ENCODE measurements at regions not wholly inside any gene's neighbourhood (a gene's known extent, or its start where the extent isn't known, plus 50 kb on each side); places are given as distances from the start of the nearest gene placed in this dataset.
"Not testable (repeated sequence)": the region's sequence is repeated elsewhere in the genome, so short reads cannot be mapped to it uniquely, and the experiment has no call there.

DNA sequence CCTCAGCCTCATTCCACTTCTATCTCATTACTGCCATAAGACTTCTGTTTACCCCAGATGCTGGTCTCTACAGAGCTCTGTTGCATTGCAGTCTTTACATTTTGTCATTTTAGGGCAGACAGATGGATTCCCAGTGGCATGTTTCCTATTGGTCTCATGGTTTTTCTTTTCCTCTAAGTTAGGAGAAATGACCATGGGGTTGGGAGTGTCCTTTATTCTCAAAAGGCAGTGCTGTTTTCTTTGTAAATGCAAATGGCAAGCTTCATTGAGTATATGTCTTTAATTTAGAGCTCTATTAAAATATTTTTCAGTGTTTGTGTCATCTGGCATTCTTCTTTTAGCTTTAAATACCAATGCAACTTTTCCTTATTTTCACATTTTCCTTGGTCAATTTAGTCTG lies 57.0 kb downstream of the MSTN start:
- H3K79me2 ChIP-seq (ENCODE audit: control insufficient read depth, insufficient read depth, low read length): no peaks in the 10 kb centered on the region
- H3K27me3 ChIP-seq (ENCODE audit: control insufficient read depth, insufficient read depth, low read length): no peaks in the 10 kb centered on the region
- H3K4me2 ChIP-seq (ENCODE audit: extremely low read depth, insufficient read depth, low read length): no peak overlapping the region
- DNase-seq (ENCODE audit: low read depth in 2 of 2): no peak
- no peaks in the 10 kb centered on the region for H4K20me1 ChIP-seq (ENCODE audit: control insufficient read depth, extremely low read depth, insufficient read depth, low read length)
- no peak overlapping the region for H3K4me3 ChIP-seq (replicated peaks in 1 of 4; ENCODE audit: control extremely low read depth in 1 of 4, insufficient read depth in 1 of 4, low read depth in 3 of 4, low read length in 4 of 4)
- H3K27ac ChIP-seq (ENCODE audit: insufficient read depth, low read length): no peak overlapping the region
- H2AFZ ChIP-seq (ENCODE audit: low read length): no peak overlapping the region
- H3K9ac ChIP-seq (ENCODE audit: insufficient read depth, low read length): no peak overlapping the region
- no peaks in the 10 kb centered on the region for H3K36me3 ChIP-seq (ENCODE audit: control insufficient read depth, insufficient read depth, low read length)
- TF ChIP-seq EZH2 (IDR thresholded peaks at IDR 0.05; ENCODE audit: low read length, missing control alignments): no peak
- TF ChIP-seq, protein P1, sequence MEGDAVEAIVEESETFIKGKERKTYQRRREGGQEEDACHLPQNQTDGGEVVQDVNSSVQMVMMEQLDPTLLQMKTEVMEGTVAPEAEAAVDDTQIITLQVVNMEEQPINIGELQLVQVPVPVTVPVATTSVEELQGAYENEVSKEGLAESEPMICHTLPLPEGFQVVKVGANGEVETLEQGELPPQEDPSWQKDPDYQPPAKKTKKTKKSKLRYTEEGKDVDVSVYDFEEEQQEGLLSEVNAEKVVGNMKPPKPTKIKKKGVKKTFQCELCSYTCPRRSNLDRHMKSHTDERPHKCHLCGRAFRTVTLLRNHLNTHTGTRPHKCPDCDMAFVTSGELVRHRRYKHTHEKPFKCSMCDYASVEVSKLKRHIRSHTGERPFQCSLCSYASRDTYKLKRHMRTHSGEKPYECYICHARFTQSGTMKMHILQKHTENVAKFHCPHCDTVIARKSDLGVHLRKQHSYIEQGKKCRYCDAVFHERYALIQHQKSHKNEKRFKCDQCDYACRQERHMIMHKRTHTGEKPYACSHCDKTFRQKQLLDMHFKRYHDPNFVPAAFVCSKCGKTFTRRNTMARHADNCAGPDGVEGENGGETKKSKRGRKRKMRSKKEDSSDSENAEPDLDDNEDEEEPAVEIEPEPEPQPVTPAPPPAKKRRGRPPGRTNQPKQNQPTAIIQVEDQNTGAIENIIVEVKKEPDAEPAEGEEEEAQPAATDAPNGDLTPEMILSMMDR (conservative IDR thresholded peaks at IDR 0.05 in 1 of 2, IDR thresholded peaks at IDR 0.05 in 1 of 2; ENCODE audit: low read depth in 1 of 2, low read length in 2 of 2): no peak
- no peaks in the 10 kb centered on the region for H3K9me3 ChIP-seq (ENCODE audit: control insufficient read depth, insufficient read depth, low read depth, low read length)
- H3K4me1 ChIP-seq (ENCODE audit: control insufficient read depth, extremely low read depth, insufficient read depth, low read length): no peaks in the 10 kb centered on the region

GRCh38 chr2:189999661-190000060 lies 62.9 kb downstream of the MSTN start:
- Histone ChIP-seq H2AFZ (ENCODE audit: low read length) (no peak overlapping the region), H3K9me3 (ENCODE audit: control insufficient read depth, insufficient read depth, low read depth, low read length) (no peaks in the 10 kb centered on the region), H3K27me3 (ENCODE audit: control insufficient read depth, insufficient read depth, low read length) (no peaks in the 10 kb centered on the region), H3K4me1 (ENCODE audit: control insufficient read depth, extremely low read depth, insufficient read depth, low read length) (no peaks in the 10 kb centered on the region), H3K9ac (ENCODE audit: insufficient read depth, low read length) (no peak overlapping the region), H3K36me3 (ENCODE audit: control insufficient read depth, insufficient read depth, low read length) (no peaks in the 10 kb centered on the region), H3K4me3 (replicated peaks in 1 of 4; ENCODE audit: control extremely low read depth in 1 of 4, insufficient read depth in 1 of 4, low read depth in 3 of 4, low read length in 4 of 4) (no peak overlapping the region), H3K27ac (ENCODE audit: insufficient read depth, low read length) (no peak overlapping the region), H3K79me2 (ENCODE audit: control insufficient read depth, insufficient read depth, low read length) (no peaks in the 10 kb centered on the region), H3K4me2 (ENCODE audit: extremely low read depth, insufficient read depth, low read length) (no peak overlapping the region), H4K20me1 (ENCODE audit: control insufficient read depth, extremely low read depth, insufficient read depth, low read length) (no peaks in the 10 kb centered on the region)
- DNase-seq (ENCODE audit: low read depth in 2 of 2): no peak
- TF ChIP-seq, protein P1 (conservative IDR thresholded peaks at IDR 0.05 in 1 of 2, IDR thresholded peaks at IDR 0.05 in 1 of 2; ENCODE audit: low read depth in 1 of 2, low read length in 2 of 2): no peak
- no peak for TF ChIP-seq EZH2 (IDR thresholded peaks at IDR 0.05; ENCODE audit: low read length, missing control alignments)

DNA sequence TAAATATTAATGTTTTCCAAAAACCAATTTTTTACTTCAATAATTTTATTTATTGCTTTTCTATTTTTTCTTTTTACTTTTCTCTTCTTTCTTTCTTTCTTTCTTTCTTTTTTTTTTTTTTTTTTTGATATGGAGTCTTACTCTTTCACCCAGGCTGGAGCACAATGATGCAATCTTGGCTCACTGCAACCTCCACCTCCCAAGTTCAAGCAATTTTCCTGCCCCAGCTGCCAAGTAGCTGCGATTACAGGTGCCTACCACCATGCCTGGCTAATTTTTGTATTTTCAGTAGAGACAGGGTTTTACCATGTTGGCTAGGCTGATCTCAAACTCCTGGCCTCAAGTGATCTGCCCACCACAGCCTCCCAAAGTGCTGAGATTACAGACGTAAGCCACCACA lies 63.9 kb downstream of the MSTN start:
- H2AFZ ChIP-seq (ENCODE audit: low read length); H3K4me3 ChIP-seq (replicated peaks in 1 of 4; ENCODE audit: control extremely low read depth in 1 of 4, insufficient read depth in 1 of 4, low read depth in 3 of 4, low read length in 4 of 4); DNase-seq (ENCODE audit: low read depth in 2 of 2): not testable (repeated sequence)

More for the DNA sequence above, 63.9 kb downstream of the MSTN start:
- H3K27me3 ChIP-seq (ENCODE audit: control insufficient read depth, insufficient read depth, low read length); H3K27ac ChIP-seq (ENCODE audit: insufficient read depth, low read length); H3K4me1 ChIP-seq (ENCODE audit: control insufficient read depth, extremely low read depth, insufficient read depth, low read length); H3K4me2 ChIP-seq (ENCODE audit: extremely low read depth, insufficient read depth, low read length); H3K36me3 ChIP-seq (ENCODE audit: control insufficient read depth, insufficient read depth, low read length); H3K9me3 ChIP-seq (ENCODE audit: control insufficient read depth, insufficient read depth, low read depth, low read length); H3K9ac ChIP-seq (ENCODE audit: insufficient read depth, low read length); H3K79me2 ChIP-seq (ENCODE audit: control insufficient read depth, insufficient read depth, low read length); H4K20me1 ChIP-seq (ENCODE audit: control insufficient read depth, extremely low read depth, insufficient read depth, low read length): not testable (repeated sequence)

Measured in fibroblast of lung (primary cell).